ENCODE measurements at regions not wholly inside any gene's neighbourhood (a gene's known extent, or its start where the extent isn't known, plus 50 kb on each side); places are given as distances from the start of the nearest gene placed in this dataset.

DNA sequence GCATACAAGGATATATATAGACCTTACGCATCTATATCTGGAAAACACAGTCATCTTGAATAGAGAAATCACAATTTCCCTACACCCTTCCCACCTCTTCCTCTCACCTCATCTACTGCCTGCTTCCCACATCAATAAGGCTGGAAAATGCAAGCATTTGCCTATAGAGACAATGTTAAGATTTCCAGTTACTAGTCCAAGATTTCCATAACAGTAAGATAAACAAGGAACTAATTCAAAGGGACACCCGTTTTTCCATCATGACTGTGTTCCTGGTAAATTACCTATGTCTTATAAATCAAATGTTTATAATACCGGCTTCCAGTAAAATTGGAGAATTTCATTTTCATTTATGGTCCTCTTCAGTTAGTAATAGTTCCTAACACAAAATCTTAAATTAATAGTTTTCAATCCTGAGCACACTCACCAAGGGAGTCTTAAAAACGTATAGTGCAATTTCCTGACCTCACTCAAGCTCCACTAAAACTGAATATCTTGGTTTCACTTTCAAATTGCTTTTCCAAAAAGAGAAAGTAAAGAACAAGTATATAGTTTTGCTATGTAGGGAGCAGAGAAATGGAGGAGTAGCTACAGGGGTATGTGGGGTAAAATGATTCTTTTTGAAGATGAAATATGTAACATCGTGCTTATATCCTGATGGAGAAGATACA, 398.7 kb downstream of the PLPP3 start:
- WGBS (ENCODE audit: insufficient coverage): 80% methylated on average over 1 of the region's 5 CpGs
- Histone ChIP-seq H3K27me3 (ENCODE audit: control insufficient read depth in 2 of 2, insufficient read depth in 2 of 2, low read length in 2 of 2) (no peaks in the 10 kb centered on the region), H3K9me3 (replicated peaks in 1 of 2; ENCODE audit: control insufficient read depth in 1 of 2, insufficient read depth in 1 of 2, low read length in 2 of 2) (no peaks in the 10 kb centered on the region), H3K4me1 (ENCODE audit: control insufficient read depth in 1 of 2, insufficient read depth in 2 of 2, low read length in 2 of 2) (peaks cover 2 to 11% of the 10 kb centered on the region in 2 donors), H3K27ac (ENCODE audit: low read depth in 1 of 2, low read length in 2 of 2) (no peak overlapping the region), H3K79me2 (ENCODE audit: insufficient read depth, low read length) (no peaks in the 10 kb centered on the region), H3K4me2 (replicated peaks; ENCODE audit: extremely low read depth, low read length, poor library complexity, severe bottlenecking) (peak overlapping the region; percentile 33), H3K9ac (ENCODE audit: insufficient read depth, low read length, poor library complexity, severe bottlenecking) (no peak overlapping the region), H4K20me1 (ENCODE audit: insufficient read depth, low read length) (no peaks in the 10 kb centered on the region), H2AFZ (ENCODE audit: insufficient read depth, low read depth, low read length, poor library complexity, severe bottlenecking) (peak overlapping the region; percentile 1), H3K36me3 (replicated peaks in 1 of 2; ENCODE audit: control insufficient read depth in 1 of 2, insufficient read depth in 2 of 2, low read length in 2 of 2) (no peaks in the 10 kb centered on the region), H3K4me3 (replicated peaks in 1 of 3; ENCODE audit: low read depth in 2 of 3, low read length in 3 of 3) (peak overlapping the region in 1 of 3 experiments; percentile 45)
- TF ChIP-seq, protein P1, sequence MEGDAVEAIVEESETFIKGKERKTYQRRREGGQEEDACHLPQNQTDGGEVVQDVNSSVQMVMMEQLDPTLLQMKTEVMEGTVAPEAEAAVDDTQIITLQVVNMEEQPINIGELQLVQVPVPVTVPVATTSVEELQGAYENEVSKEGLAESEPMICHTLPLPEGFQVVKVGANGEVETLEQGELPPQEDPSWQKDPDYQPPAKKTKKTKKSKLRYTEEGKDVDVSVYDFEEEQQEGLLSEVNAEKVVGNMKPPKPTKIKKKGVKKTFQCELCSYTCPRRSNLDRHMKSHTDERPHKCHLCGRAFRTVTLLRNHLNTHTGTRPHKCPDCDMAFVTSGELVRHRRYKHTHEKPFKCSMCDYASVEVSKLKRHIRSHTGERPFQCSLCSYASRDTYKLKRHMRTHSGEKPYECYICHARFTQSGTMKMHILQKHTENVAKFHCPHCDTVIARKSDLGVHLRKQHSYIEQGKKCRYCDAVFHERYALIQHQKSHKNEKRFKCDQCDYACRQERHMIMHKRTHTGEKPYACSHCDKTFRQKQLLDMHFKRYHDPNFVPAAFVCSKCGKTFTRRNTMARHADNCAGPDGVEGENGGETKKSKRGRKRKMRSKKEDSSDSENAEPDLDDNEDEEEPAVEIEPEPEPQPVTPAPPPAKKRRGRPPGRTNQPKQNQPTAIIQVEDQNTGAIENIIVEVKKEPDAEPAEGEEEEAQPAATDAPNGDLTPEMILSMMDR (IDR thresholded peaks at IDR 0.05): no peak
- H3K4me3 Mint-ChIP-seq: no peak overlapping the region
- H3K27ac Mint-ChIP-seq: no peak overlapping the region
- peaks cover 0 to 2% (median 0%) of the 10 kb centered on the region in 7 donors for H3K9me3 Mint-ChIP-seq
- no peak for DNase-seq
- intact Hi-C loops (cut with micrococcal nuclease): no loop called here
- H3K27me3 Mint-ChIP-seq (ENCODE audit: low read depth in 3 of 3): peaks cover 0 to 2% (median 0%) of the 10 kb centered on the region in 3 donors
- H3K36me3 Mint-ChIP-seq: no peaks in the 10 kb centered on the region
- no peaks in the 10 kb centered on the region for H3K4me1 Mint-ChIP-seq

DNA sequence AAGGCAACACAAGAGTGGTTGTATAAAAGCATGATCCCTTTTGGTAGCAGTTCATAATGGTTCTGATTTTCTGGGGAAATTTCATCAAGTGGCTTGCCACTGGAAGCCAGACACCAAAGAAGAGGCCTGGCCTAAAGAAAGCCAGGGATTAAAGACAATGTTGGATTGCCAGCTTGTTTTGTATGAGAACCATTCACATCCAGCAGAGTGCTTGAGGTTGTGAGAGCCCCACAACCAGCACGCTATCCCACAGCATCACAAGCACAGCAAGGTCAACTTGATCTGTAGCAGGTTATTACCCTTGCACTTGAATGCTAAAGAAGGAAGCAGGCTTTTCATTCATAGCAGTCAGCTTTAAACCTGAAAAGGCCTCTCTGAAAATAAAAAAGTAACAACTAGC, 399.8 kb downstream of the PLPP3 start:
- H3K79me2 ChIP-seq (ENCODE audit: insufficient read depth, low read length): no peaks in the 10 kb centered on the region
- no peaks in the 10 kb centered on the region for H4K20me1 ChIP-seq (ENCODE audit: insufficient read depth, low read length)
- H3K36me3 Mint-ChIP-seq: no peaks in the 10 kb centered on the region
- intact Hi-C loops (cut with micrococcal nuclease): no loop called here
- H3K4me2 ChIP-seq (replicated peaks; ENCODE audit: extremely low read depth, low read length, poor library complexity, severe bottlenecking): no peak overlapping the region
- no peak overlapping the region for H3K27ac Mint-ChIP-seq
- no peaks in the 10 kb centered on the region for H3K36me3 ChIP-seq (replicated peaks in 1 of 2; ENCODE audit: control insufficient read depth in 1 of 2, insufficient read depth in 2 of 2, low read length in 2 of 2)
- no peaks in the 10 kb centered on the region for H3K9me3 ChIP-seq (replicated peaks in 1 of 2; ENCODE audit: control insufficient read depth in 1 of 2, insufficient read depth in 1 of 2, low read length in 2 of 2)
- H3K27me3 Mint-ChIP-seq (ENCODE audit: low read depth in 3 of 3): peaks cover 0 to 2% (median 0%) of the 10 kb centered on the region in 3 donors
- no peak overlapping the region for H3K9ac ChIP-seq (ENCODE audit: insufficient read depth, low read length, poor library complexity, severe bottlenecking)
- H3K4me3 Mint-ChIP-seq: no peak overlapping the region
- H3K27ac ChIP-seq (ENCODE audit: low read depth in 1 of 2, low read length in 2 of 2): no peak overlapping the region
- WGBS (ENCODE audit: insufficient coverage): no CpG with 5 or more reads among the region's 1 CpG
- no peaks in the 10 kb centered on the region for H3K4me1 Mint-ChIP-seq
- TF ChIP-seq, protein P1 (IDR thresholded peaks at IDR 0.05): no peak
- no peak for DNase-seq
- no peaks in the 10 kb centered on the region for H3K27me3 ChIP-seq (ENCODE audit: control insufficient read depth in 2 of 2, insufficient read depth in 2 of 2, low read length in 2 of 2)
- peaks cover 0 to 2% (median 0%) of the 10 kb centered on the region in 7 donors for H3K9me3 Mint-ChIP-seq
- H2AFZ ChIP-seq (ENCODE audit: insufficient read depth, low read depth, low read length, poor library complexity, severe bottlenecking): no peak overlapping the region
- peaks cover 2 to 11% of the 10 kb centered on the region in 2 donors for H3K4me1 ChIP-seq (ENCODE audit: control insufficient read depth in 1 of 2, insufficient read depth in 2 of 2, low read length in 2 of 2)
- H3K4me3 ChIP-seq (replicated peaks in 1 of 3; ENCODE audit: low read depth in 2 of 3, low read length in 3 of 3): no peak overlapping the region

All from CD14-positive monocyte (primary cell).